MM.1S (cell line): ENCODE measurements at regions not wholly inside any gene's neighbourhood (a gene's known extent, or its start where the extent isn't known, plus 50 kb on each side); places are given as distances from the start of the nearest gene placed in this dataset.

Experiments
- DNase-seq: peaks from one replicate; pipeline ENCODE4 v3.0.0-alpha.2; 2015
- H2AFZ ChIP-seq: fragments of 300-600 bp; sonication (generic); 2 replicates; pipeline ENCODE4 v1.6.0; 2016; ENCODE audit warnings: antibody characterized with exemption, low read length
- H3F3A ChIP-seq: fragments of 300-600 bp; sonication (generic); 2 replicates; pipeline ENCODE4 v1.6.1; 2016; ENCODE audit warnings: mild to moderate bottlenecking, antibody characterized with exemption, low read length, moderate library complexity, mixed read lengths; ENCODE audit not compliant: insufficient read depth
- H3K27ac ChIP-seq: fragments of 300-600 bp; sonication (generic); 2 replicates; pipeline ENCODE4 v1.5.1; 2016; ENCODE audit warnings: mild to moderate bottlenecking, low read length
- H3K27me3 ChIP-seq: fragments of 300-600 bp; sonication (generic); replicated peaks from 2 replicates; pipeline ENCODE4 v1.6.0; 2016; ENCODE audit warnings: low read length; ENCODE audit not compliant: insufficient read depth
- H3K36me3 ChIP-seq: fragments of 300-600 bp; sonication (generic); replicated peaks from 2 replicates; pipeline ENCODE4 v1.6.1; 2016; ENCODE audit warnings: mild to moderate bottlenecking, low read length, mixed read lengths; ENCODE audit not compliant: insufficient read depth
- H3K4me1 ChIP-seq: fragments of 300-600 bp; sonication (generic); 2 replicates; pipeline ENCODE4 v1.6.1; 2016; ENCODE audit warnings: low read length, mixed read lengths
- H3K4me2 ChIP-seq: fragments of 300-600 bp; sonication (generic); 2 replicates; pipeline ENCODE4 v1.6.0; 2016; ENCODE audit warnings: low read depth, low read length
- H3K4me3 ChIP-seq: fragments of 300-600 bp; sonication (generic); 2 replicates; pipeline ENCODE4 v1.5.1; 2016; ENCODE audit warnings: low read length, mixed read lengths
- H3K79me2 ChIP-seq: fragments of 300-600 bp; sonication (generic); 2 replicates; pipeline ENCODE4 v1.6.1; 2016; ENCODE audit warnings: mixed run types, low read length, mixed read lengths
- H3K9ac ChIP-seq: fragments of 300-600 bp; sonication (generic); 2 replicates; pipeline ENCODE4 v1.6.1; 2016; ENCODE audit warnings: low read length, mixed read lengths
- H3K9me2 ChIP-seq: fragments of 300-600 bp; sonication (generic); replicated peaks from 2 replicates; pipeline ENCODE4 v1.6.1; 2016; ENCODE audit warnings: mild to moderate bottlenecking, low read length, mixed read lengths; ENCODE audit not compliant: insufficient read depth
- H3K9me3 ChIP-seq: fragments of 300-600 bp; sonication (generic); replicated peaks from 2 replicates; pipeline ENCODE4 v1.6.1; 2016; ENCODE audit warnings: mild to moderate bottlenecking, low read length, mixed read lengths; ENCODE audit not compliant: insufficient read depth
- H4K20me1 ChIP-seq: fragments of 300-600 bp; sonication (generic); 2 replicates; pipeline ENCODE4 v1.6.1; 2016; ENCODE audit warnings: mild to moderate bottlenecking, low read length, moderate library complexity, mixed read lengths; ENCODE audit not compliant: insufficient read depth
- CTCF ChIP-seq: fragments of 300-600 bp; sonication (generic); IDR thresholded peaks from 2 replicates; pipeline ENCODE4 v1.5.1; 2016; ENCODE audit warnings: antibody characterized with exemption, low read length, mixed read lengths
- EZH2 ChIP-seq: fragments of 300-600 bp; sonication (generic); optimal IDR thresholded peaks from 2 replicates; pipeline ENCODE3; 2017; ENCODE audit warnings: low read depth, mild to moderate bottlenecking, antibody characterized with exemption, low read length, mixed read lengths
- EZH2phosphoT487 ChIP-seq: fragments of 300-600 bp; sonication (generic); IDR thresholded peaks from 2 replicates; pipeline ENCODE4 v1.6.1; 2018; ENCODE audit warnings: antibody characterized with exemption, low read length

GRCh38 chr1:4021974-4022268 lies 121.8 kb upstream of the C1orf174 start:
- Histone ChIP-seq H3K79me2 (no peaks in the 10 kb centered on the region), H4K20me1 (no peaks in the 10 kb centered on the region), H3K27me3 (peaks cover 95% of the 10 kb centered on the region), H3K9ac (no peak overlapping the region), H3K9me2 (no peaks in the 10 kb centered on the region), H3K27ac (no peak overlapping the region), H3K9me3 (no peaks in the 10 kb centered on the region), H3K4me2 (no peak overlapping the region), H3K4me1 (peaks cover under 1% of the 10 kb centered on the region; the same call in 1 of the 2 replicates), H3K36me3 (no peaks in the 10 kb centered on the region), H3F3A (no peaks in the 10 kb centered on the region), H2AFZ (no peak overlapping the region), H3K4me3 (no peak overlapping the region)
- TF ChIP-seq CTCF (no peak), EZH2 (no peak), EZH2phosphoT487 (no peak)
- DNase-seq: no peak

GRCh38 chr1:4022715-4023114 lies 122.6 kb upstream of the C1orf174 start:
- Histone ChIP-seq H3K4me3 (no peak overlapping the region), H3K27me3 (peaks cover 91% of the 10 kb centered on the region), H3K4me1 (peaks cover 5% of the 10 kb centered on the region), H3K27ac (no peak overlapping the region), H2AFZ (no peak overlapping the region), H4K20me1 (no peaks in the 10 kb centered on the region), H3K9ac (no peak overlapping the region), H3K79me2 (no peaks in the 10 kb centered on the region), H3K36me3 (no peaks in the 10 kb centered on the region), H3K9me3 (no peaks in the 10 kb centered on the region), H3K9me2 (no peaks in the 10 kb centered on the region), H3K4me2 (no peak overlapping the region), H3F3A (no peaks in the 10 kb centered on the region)
- DNase-seq: no peak
- TF ChIP-seq CTCF: no peak
- no peak for TF ChIP-seq EZH2phosphoT487
- no peak for TF ChIP-seq EZH2

- no peaks in the 10 kb centered on the region for H3F3A ChIP-seq
- H2AFZ ChIP-seq: no peak overlapping the region
- no peak for DNase-seq
- no peak overlapping the region for H3K27ac ChIP-seq
- H3K9me2 ChIP-seq: no peaks in the 10 kb centered on the region
- no peaks in the 10 kb centered on the region for H3K79me2 ChIP-seq
- H3K9me3 ChIP-seq: no peaks in the 10 kb centered on the region
- H3K4me2 ChIP-seq: no peak overlapping the region
- H3K9ac ChIP-seq: no peak overlapping the region
- peaks cover 90% of the 10 kb centered on the region for H3K27me3 ChIP-seq
- no peak overlapping the region for H3K4me3 ChIP-seq
- no peaks in the 10 kb centered on the region for H4K20me1 ChIP-seq
- TF ChIP-seq EZH2 (no peak), EZH2phosphoT487 (no peak), CTCF (no peak)
- peaks cover 5% of the 10 kb centered on the region for H3K4me1 ChIP-seq
- H3K36me3 ChIP-seq: no peaks in the 10 kb centered on the region
Measured at GRCh38 chr1:4023678-4024077, 123.6 kb upstream of the C1orf174 start.

- no peak for TF ChIP-seq CTCF
- no peak for DNase-seq
- no peaks in the 10 kb centered on the region for H3K36me3 ChIP-seq
- H3K79me2 ChIP-seq: no peaks in the 10 kb centered on the region
- no peak overlapping the region for H3K4me2 ChIP-seq
- H3K4me3 ChIP-seq: no peak overlapping the region
- H3K27me3 ChIP-seq: peaks cover 90% of the 10 kb centered on the region
- H3K9me2 ChIP-seq: no peaks in the 10 kb centered on the region
- H3F3A ChIP-seq: no peaks in the 10 kb centered on the region
- no peak overlapping the region for H3K27ac ChIP-seq
- H3K4me1 ChIP-seq: peaks cover 5% of the 10 kb centered on the region
- no peak overlapping the region for H2AFZ ChIP-seq
- no peaks in the 10 kb centered on the region for H4K20me1 ChIP-seq
- H3K9ac ChIP-seq: no peak overlapping the region
- H3K9me3 ChIP-seq: no peaks in the 10 kb centered on the region
Measured at GRCh38 chr1:4024811-4025210, 124.7 kb upstream of the C1orf174 start.
